SU-DHL-6 (cell line): ENCODE measurements at regions not wholly inside any gene's neighbourhood (a gene's known extent, or its start where the extent isn't known, plus 50 kb on each side); places are given as distances from the start of the nearest gene placed in this dataset.

ENCODE experiments used
- CTCF ChIP-seq: fragments of 200-600 bp; sonication (generic); IDR thresholded peaks from one replicate; pipeline ENCODE4 v1.5.1; 2017; ENCODE audit warnings: antibody characterized with exemption, mild to moderate bottlenecking, low read length, moderate library complexity; ENCODE audit not compliant: insufficient read depth, poor library complexity, severe bottlenecking
- EZH2phosphoT487 ChIP-seq: fragments of 200-600 bp; sonication (generic), shearing (Covaris generic); conservative IDR thresholded peaks from 2 replicates; pipeline ENCODE4 v1.6.1; 2018; ENCODE audit warnings: mild to moderate bottlenecking, antibody characterized with exemption, low read length, moderate library complexity, mixed read lengths

- TF ChIP-seq CTCF = no peak
- no peak for TF ChIP-seq EZH2phosphoT487
Observed at GRCh38 chr11:134742956-134743819, 331.1 kb upstream of the B3GAT1 start.
